Activated T-cell treated with anti-CD3 and anti-CD28 coated beads for 48 hours (primary cell): ENCODE measurements at regions not wholly inside any gene's neighbourhood (a gene's known extent, or its start where the extent isn't known, plus 50 kb on each side); places are given as distances from the start of the nearest gene placed in this dataset.
"Not testable (repeated sequence)": the region's sequence is repeated elsewhere in the genome, so short reads cannot be mapped to it uniquely, and the experiment has no call there.

Experiments used
- DNase-seq: peaks from one replicate; pipeline ENCODE4 v3.0.0-alpha.2; 2020; ENCODE audit warnings: low read depth

DNA sequence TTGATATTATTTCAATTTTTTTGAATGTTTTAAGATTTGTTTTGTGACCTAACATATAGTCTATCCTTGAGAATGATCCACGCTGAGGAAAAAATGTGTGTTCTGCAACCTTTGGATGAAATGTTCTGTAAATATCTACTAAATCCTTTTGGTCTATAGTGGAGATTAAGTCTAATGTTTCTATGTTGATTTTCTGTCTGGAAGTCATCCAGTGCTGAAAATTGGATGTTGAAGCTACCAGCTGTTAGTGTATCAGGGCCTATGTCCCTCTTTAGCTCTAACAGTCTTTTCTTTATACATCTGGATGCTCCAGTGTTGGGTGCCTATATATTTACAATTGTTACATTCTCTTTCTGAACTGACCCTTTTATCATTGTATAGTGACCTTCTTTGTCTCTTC, 422.3 kb downstream of the TMEM232 start:
- no peak for DNase-seq

DNA sequence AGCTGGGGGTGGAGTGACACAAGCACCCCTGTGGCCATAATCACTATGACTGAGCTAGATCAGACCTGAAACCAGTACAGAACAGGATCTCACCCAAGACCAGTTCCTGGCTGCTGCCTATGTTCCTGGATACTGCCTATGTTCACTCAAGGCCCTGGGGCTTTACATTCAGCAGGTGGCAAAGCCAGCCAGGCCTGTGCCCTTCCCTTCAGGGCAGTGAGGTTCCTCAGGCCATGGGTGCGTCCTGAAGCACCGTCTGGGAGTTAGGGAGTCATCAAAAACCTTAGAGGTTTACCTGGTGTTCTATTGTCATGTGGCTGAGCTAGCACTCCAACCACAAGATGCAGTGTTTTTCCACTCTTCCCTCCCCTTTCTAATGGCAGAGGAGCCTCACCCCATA, 419.8 kb downstream of the TMEM232 start:
- DNase-seq: no peak

DNA sequence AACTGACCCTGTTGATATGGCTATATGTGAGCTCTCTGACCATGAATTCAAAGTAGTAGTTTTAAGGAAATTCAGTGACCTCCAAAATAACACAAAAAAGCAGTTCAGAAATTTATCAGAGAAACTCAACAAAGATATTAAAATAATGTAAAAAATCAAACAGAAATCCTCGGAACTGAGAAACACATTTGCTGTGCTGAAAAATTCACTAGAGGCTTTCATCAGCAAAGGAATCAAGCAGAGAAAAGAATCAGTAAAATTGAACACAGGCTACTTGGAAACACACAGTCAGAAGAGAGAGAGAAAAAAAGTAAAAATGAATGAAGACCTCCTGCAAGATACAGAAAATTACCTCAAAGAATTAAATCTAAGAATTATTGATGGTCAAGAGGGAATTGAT, 417.2 kb downstream of the TMEM232 start:
- DNase-seq: no peak

DNA sequence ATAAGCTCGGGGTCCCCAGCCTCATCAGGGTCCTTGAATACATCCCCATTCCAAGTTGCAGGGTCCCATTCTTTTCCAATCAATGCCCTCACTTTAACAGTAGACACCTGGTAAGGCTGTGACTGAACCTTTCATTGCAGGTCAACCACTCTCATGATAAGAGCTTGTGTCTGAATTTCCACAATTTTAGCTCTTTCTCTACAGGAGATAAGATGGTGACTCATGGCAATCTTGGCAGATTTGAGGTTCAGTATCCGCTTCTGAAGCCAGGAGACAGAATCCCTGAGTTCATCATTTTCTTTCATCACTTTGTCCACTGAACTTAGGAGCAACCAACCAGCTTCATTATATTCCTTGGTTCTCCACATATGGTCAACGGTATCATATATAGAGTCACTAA, 409.9 kb downstream of the TMEM232 start:
- DNase-seq: not testable (repeated sequence)

DNA sequence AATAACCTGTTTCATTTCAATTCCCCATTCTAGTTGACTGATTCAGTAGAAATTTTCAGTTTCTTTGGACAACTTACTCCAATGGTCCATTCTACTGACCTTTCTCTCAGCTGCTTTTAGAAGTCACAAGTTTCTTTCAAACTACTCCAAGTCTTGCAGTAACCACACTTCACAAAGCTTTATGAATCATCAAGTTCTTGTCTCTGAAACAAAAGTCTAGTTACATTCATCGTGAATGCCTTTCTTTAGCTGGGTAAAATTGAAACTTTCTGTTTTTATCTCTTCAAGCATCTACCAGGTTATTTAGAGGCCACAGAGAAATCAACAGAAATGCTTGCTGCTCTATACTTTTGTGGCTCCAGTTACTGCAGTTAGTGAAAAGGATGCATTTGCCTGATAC, 405.4 kb downstream of the TMEM232 start:
- DNase-seq: no peak

DNA sequence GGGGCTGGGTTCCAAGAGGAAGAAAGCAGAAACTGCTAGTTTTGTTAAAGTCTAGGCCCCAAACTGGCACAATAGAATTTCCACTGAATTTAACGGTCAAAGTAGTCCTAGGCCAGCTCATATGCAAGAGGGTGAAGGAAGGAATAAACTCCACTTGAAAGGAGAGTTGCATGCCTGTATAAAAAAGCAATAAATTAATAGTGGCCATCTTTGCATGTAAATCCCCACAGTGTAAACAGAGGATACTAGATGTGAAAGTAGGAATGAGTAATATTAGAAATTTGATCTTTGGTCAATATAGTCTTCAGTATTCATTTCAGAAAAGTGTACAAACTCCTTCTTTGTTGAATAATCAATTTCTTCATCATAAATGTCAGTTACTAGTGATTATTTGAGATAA, 403.1 kb downstream of the TMEM232 start:
- no peak for DNase-seq

DNA sequence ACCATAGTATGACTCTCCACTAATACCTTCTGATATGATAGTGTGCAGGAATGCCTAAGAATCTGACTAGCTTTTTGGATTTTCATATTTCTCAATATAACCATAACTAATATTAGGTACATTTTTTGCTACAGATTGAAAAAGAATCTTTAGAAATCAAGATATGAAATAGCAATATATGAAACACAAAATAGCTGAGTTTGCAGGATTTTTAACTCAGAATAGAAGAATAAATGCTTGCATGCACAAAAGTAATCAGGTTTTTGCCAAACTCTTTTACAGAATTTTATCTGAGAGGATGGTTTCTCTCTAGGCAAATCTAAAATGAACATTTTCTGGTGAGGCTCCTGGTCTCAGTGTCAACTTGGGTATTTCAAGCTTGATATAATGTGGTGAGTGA, 402.6 kb downstream of the TMEM232 start:
- DNase-seq: no peak

DNA sequence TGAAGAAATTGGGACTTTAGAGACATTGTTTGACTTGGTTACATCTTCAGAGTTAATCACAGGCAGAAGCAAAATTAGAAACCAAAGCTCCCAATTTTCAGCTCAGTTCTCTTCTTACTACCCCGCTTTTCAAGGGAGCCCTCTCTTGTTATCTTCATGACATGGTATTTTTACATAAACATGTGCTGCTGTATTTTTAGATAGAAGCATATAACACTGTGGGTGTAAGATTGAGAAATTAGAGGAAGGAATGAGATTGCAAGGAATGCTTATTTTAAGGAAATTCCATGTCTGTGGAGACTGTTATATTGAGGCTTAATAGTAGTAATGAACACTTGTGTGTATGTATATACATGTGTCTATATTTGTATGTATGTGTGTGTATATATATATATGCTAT, 401.6 kb downstream of the TMEM232 start:
- DNase-seq: no peak

DNA sequence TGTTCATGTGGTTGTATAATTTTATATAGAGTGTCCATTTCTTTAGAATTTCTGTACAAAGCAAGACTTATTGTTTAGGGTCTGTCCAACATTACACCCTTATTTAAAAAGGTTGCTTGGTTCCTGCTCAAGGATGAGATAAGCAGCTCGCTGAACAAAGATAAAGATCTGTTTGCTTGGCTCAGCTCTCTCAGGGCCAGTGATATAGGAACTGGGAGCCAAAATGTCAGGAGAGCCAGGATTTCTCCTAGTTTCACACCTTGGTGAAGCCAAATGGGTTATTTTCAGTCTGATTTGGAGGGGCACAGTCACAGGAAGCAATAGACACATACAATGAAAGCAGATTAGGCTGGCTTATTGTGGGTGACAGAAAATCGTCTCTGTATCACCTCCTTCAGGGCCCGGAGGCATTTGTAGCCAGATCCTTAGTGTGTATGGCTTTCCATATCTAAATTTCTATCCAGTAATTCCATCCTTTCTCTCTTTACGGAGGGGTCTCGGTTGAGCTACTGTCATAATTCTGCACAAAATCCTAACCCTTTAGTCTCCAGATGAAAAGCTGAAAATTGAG, 396.4 kb downstream of the TMEM232 start:
- no peak for DNase-seq

DNA sequence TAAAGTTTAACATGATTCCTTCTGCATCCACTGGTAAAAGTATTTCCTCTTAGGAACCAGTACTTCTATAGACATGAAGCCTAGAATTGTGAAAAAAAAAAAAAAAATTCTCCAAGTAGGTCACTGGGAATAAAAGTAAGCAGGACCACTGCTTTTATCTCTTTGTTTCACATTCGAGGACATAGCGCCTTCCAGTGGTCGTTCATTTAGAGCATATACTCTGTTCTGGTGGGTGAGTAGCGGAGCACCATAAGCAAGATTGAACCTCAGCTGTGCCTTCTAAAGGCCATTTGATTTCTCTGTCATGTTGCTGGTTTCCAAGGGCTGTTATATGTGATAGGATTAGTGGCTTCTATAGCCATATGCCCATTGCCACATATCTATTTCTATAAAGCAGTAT, 393.1 kb downstream of the TMEM232 start:
- no peak for DNase-seq

DNA sequence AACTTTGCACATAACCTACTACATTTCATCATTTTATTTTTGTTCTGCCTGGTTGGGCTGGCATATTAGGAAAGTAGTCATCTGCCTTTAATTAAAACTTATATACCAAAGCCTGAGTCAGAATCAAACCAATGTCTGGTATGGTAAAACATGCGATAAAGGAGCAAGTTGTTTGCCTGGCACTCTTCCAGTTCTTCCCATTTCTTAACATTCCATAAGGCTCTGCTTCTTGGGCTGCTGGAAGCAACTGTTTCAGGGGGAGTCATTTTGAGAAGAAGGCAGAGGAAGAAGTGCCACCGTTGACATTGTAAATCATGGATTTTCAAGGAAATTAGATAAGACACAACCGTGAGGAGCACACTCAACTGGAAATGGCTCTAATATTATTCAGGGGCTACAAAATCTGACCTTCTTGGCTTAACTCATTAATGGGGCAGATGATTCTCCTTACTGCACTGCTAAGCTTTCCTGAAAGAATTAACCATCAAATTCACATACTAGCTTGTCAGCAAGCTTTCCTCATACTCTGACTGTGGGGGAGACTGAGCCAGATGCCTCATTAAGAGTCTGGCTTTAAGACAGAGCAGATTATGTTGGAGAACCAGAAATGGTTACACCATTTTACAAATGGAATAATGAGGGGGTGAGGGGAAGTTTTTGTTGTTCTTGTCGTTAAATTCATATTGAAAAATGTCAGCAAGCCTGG, 391.0 kb downstream of the TMEM232 start:
- DNase-seq: no peak

DNA sequence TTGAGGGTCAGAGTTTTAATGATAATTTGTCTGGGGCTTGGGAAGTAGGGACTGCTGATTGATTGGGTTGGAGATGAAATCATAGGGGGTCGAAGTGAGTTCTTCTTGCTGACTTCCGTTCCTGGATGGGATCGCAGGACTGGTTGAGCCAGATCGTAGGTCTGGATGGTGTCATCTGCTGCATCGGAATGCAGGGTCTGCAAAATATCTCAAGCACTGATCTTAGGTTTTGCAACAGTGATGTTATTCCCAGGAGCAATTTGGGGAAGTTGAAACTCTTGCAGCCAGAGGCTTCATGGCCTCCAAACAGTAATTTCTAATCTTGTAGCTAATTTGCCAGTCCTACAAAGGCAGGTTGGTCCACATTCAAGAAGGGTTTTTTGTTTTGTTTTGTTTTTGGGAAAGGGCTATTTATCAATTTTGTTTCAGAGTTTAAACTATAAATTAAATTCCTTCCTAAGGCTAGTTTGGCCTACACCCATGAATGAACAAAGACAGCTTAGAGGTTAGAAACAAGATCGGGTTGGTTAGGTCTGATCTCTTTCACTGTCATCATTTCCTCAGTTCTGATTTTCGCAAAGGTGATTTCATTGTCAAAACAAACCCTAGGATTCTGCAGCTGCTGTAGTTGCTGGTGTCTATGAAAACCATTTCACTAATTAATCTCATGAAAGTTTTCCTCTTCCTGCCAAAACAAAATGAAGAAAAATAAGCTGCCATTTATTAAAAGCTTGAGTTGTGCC, 388.0 kb downstream of the TMEM232 start:
- DNase-seq: no peak

DNA sequence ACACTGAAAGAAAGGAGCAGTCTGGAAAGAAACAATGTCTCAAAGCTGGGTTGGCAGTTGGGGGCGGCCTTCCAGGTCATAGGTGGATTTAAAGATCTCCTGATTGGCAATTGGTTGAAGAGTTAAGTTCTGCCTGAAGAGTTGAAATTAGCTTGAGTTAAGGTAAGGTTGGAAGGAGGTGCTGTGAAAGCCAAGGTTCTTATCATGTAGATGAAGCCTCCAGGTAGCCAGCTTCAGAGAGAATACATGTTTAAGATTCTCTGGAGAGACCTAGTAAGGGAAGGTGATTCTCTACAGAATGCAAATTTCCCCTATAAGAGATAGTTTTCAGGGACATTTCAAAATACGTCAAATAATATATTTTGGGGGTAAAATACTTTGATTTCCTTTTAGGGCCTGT, 387.1 kb downstream of the TMEM232 start:
- DNase-seq: no peak

DNA sequence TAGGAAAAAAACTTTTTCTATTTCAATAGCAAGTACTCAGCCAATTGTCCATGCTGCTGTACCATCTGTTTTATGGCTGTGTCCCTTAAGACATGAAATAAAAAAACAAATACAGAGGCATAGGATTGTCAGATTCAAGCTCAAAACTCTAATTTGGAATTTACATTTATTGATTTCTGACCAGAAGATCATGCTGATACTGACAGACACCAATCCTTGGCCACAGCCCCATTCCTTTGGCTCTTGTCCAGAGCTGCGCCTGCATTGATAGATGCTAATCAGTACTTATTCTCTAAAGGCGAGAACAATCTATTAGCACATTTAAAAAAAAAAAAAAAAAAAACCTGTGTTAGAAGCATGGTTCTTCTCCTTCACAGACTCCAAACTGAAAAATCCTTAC, 384.6 kb downstream of the TMEM232 start:
- no peak for DNase-seq

DNA sequence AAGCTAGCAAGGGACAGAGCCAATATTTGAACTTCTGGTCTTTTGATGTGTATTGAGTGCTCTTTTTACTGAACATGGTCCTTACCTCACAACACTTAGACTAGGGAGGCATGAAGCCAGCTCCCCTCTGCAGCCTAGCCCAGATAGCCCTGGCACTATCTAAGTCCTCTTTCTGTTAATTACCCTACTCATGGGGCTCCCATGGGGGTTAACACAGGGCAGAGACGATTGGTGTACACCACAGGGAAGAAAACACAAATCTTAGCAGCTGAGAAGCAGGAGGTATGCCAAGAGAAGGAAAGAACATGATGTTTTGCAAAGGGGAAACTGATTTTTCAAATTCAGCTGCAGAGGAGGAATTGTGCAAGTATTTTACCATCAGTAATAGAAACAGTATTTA, 383.8 kb downstream of the TMEM232 start:
- no peak for DNase-seq

DNA sequence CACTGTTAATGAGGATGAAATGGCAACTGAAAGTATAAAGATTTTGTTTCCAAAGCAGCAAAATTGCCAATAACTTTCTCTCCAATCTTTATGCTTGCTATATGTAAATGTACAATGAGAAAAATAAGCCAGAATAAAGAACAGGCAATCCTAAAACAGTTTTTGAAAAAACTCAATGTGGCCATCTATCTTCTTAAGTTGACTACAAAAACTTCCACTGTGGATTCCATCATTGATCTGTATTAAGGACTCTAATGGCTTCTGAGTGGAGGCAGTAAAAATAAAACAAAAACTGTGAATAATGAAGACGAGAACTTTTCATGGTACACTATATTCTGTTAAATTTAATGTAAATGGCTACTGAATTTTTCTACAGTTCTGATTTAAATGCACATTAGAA, 382.9 kb downstream of the TMEM232 start:
- DNase-seq: no peak

DNA sequence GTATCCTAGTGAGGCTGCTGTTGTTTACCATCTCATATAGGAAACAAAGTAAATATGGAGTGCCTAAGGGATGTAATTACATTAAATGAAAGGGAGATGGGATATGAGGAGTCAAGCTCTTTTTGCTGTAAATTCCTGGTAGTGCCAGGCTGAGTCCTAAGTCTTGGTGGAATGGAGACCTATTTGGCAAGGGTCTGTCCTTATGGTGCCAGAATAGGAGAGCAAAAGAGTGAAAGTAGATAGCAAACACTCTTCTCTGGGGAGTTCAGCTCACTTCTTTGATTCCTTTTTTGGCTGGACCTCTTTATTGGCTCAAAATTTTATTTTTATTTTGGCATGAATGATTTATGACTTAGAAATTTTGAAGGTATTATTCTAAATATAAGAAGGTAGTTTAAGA, 380.8 kb downstream of the TMEM232 start:
- DNase-seq: no peak

DNA sequence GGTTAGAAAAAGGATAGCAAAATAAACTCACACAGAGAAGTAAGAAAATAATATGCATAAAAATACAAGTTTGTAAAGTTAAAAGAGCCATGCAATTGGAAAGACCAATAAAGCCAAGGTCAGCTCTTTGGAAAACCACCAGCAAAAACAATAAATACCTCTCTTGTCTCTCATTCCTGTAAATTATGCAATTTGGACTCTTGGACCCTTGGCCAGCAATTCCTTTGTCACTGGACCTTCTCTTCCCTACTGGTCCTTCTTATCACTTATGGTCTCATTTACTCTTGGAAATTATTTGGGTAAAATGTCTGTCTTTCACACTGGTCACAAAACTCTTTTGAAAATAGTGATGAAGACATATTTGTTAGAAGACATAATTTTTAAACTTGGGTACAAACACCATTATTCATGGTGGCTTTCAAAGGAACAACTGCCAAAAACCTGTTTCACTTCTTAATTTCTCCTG, 379.5 kb downstream of the TMEM232 start:
- no peak for DNase-seq

DNA sequence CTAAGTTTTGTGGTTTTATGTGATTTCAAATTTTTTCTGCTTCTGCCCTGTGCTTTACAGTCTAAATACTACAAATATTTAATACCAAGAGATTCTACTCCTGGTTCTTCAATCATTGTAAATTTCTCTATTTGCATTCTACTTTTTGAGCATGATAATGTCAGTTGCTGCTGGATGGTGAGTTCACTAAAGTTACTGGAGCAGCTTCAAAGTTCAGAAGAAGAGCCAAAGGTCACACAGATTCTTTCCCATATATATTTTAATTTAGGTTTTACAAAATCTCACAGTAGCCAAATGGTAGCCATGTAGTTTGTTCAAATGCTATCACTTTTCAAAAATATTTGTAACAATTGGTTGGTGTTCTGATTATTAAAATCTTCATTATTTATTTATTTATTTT, 378.7 kb downstream of the TMEM232 start:
- no peak for DNase-seq

DNA sequence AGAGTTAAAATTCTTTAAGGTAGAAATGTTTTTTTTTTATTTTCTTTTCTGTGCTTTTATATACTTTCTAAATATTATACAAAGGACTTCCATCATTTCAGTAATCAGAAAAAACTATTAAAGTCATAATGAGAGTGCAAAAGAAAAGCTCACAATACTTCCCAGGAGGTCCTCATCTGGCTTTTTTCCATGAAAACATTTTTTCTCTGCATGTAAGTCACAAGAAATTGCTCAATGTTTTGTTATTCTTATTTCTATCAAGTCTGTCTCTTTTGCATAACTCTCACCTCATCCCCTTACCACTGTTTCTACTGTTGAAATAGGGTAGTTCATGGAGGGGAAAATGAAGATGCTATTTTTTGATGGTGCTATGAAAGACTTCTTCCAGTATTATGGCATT, 375.0 kb downstream of the TMEM232 start:
- no peak for DNase-seq

DNA sequence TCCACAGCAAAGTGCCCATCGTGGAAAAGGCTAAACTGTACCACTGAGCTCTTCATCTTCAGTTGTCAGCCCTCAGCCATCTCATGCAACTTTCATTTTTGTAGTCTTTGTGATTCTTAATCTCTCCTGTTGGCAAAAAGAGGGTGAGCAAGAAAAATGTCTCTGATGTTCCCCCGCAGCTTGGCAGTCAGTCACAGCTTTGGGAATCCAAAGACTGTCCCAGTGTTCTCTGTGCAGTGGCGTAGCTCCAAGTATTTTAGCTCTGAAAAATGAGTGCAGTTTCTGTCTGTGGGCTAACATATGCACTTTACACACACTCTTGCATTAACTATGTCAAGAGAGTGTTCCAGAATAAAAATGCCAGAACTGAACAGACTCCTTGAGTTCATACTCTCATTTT, 372.2 kb downstream of the TMEM232 start:
- no peak for DNase-seq

DNA sequence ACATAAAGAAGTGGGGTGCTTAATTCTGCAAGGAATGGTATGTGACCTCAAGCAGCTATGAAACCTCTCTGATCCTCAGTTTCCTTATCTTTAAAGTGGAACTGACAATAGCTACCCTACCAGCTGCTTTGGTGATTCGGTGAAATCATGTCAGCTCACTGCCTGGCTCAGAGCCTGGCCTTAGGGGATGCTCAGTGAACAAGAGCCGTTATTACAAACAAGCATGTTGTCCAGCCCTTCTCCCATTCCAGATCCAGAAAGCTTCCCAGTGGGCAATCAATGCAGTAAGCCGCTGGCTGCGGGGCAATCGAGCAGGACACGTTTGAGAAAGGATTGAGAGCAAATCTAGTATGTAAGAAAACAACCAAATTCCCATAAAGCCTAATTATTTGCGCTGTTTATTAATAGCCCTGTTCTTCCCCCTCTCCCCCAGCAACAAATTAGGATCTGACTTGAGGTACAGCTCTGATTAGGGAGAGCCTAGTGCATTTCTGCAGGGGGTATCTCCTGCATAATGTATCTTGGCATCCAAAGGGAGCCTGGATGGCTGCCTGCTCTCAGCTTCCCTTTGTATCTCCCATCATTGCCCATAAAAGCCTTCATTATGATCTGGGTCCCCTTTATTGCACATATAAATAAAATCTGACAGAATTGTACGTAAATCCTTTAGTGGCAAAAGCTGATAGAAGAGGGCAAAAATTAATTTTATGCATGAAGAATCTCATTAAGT, 371.4 kb downstream of the TMEM232 start:
- no peak for DNase-seq

DNA sequence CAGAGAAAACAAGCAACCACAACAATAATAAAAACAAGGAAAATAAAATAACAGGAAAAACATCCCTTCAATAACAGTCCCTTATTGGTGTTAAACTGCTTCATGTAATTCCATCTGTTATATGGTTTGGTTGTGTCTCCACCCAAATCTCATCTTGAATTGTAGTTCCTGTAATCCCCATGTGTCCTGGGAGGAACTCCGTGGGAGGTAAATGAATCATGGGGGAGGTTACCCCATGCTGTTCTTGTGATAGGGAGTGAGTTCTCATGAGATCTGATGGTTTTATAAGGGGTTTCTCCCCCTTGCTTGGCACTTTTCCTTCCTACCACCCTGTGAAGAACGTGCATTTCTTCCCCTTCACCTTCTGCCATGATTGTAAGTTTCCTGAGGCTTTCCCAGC, 369.8 kb downstream of the TMEM232 start:
- no peak for DNase-seq
